ENCODE measurements at regions not wholly inside any gene's neighbourhood (a gene's known extent, or its start where the extent isn't known, plus 50 kb on each side); places are given as distances from the start of the nearest gene placed in this dataset.

- Histone ChIP-seq H3K27ac (no peak overlapping the region), H3K4me1 (no peaks in the 10 kb centered on the region), H3K4me3 (no peak overlapping the region), H3K36me3 (no peaks in the 10 kb centered on the region), H3K27me3 (no peaks in the 10 kb centered on the region), H3K9me3 (no peaks in the 10 kb centered on the region)
- intact Hi-C loops (cut with DNase I; ENCODE audit: low total_unique reads): no loop called here
- no peak for DNase-seq
- TF ChIP-seq POLR2A (IDR thresholded peaks at IDR 0.05) (no peak), CTCF (IDR thresholded peaks at IDR 0.05) (no peak)
These were observed 656.9 kb downstream of the DSC3 start for GRCh38 chr18:30385684-30386083.

GRCh38 chr18:30381826-30382225 is 660.7 kb downstream of the DSC3 start:
- no peak for TF ChIP-seq POLR2A (IDR thresholded peaks at IDR 0.05)
- TF ChIP-seq CTCF (IDR thresholded peaks at IDR 0.05): no peak
- H3K4me1 ChIP-seq: no peaks in the 10 kb centered on the region
- H3K27ac ChIP-seq: no peak overlapping the region
- H3K36me3 ChIP-seq: no peaks in the 10 kb centered on the region
- intact Hi-C loops (cut with DNase I; ENCODE audit: low total_unique reads): no loop called here
- peaks cover 0 to 2% of the 10 kb centered on the region in 2 donors for H3K9me3 ChIP-seq
- H3K27me3 ChIP-seq: no peaks in the 10 kb centered on the region
- no peak overlapping the region for H3K4me3 ChIP-seq
- no peak for DNase-seq

DNA sequence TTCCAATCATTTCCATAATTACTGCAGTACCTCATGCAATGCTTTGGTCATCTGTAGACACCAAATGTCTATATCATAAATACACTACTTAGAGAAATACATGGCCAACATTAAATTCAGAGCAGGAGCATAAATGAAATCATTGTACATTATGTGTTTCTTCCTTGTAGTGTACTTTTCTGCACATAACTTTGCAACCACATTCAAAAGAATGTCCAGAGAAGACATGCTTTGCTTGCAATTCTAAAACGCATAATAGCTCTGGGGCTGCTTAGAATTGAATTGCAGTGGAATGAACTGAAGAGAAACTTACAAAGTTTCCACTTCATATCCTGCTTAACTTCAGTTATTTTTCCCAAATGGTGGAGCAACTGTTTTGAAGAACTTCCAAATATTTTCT is 664.4 kb downstream of the DSC3 start:
- no peak for DNase-seq
- intact Hi-C loops (cut with DNase I; ENCODE audit: low total_unique reads): no loop called here
- H3K36me3 ChIP-seq: no peaks in the 10 kb centered on the region
- no peaks in the 10 kb centered on the region for H3K27me3 ChIP-seq
- H3K4me3 ChIP-seq: no peak overlapping the region
- peaks cover 0 to 6% of the 10 kb centered on the region in 2 donors for H3K9me3 ChIP-seq
- no peak for TF ChIP-seq POLR2A (IDR thresholded peaks at IDR 0.05)
- no peak for TF ChIP-seq CTCF (IDR thresholded peaks at IDR 0.05)
- no peak overlapping the region for H3K27ac ChIP-seq
- no peaks in the 10 kb centered on the region for H3K4me1 ChIP-seq

DNA sequence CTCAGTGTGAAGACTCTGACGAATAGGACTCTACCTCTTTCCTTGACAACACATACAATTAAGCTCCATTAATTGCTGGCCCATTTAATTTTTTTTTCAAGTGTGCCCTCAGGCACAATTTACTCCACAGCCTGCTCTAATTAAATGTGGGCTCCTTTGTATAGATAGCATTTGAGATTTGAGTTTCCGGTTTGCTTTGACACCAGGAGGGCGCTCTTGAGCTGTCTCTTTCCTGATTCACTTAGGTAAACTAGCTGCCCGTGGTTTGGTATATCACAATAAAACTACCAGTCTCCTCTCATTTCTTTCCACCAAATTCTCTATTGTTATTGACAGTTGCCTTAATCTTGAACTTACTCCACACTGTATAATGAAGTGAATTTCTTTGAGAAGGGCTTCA is 666.0 kb downstream of the DSC3 start:
- intact Hi-C loops (cut with DNase I; ENCODE audit: low total_unique reads): no loop called here
- DNase-seq: no peak
- Histone ChIP-seq H3K4me3 (no peak overlapping the region), H3K36me3 (no peaks in the 10 kb centered on the region), H3K27ac (no peak overlapping the region), H3K9me3 (peaks cover 0 to 6% of the 10 kb centered on the region in 2 donors), H3K4me1 (no peaks in the 10 kb centered on the region), H3K27me3 (no peaks in the 10 kb centered on the region)
- no peak for TF ChIP-seq POLR2A (IDR thresholded peaks at IDR 0.05)
- no peak for TF ChIP-seq CTCF (IDR thresholded peaks at IDR 0.05)

- no peaks in the 10 kb centered on the region for H3K36me3 ChIP-seq
- no peak for DNase-seq
- no peaks in the 10 kb centered on the region for H3K4me1 ChIP-seq
- H3K9me3 ChIP-seq: no peaks in the 10 kb centered on the region
- H3K27me3 ChIP-seq: no peaks in the 10 kb centered on the region
- TF ChIP-seq POLR2A (IDR thresholded peaks at IDR 0.05) (no peak), CTCF (IDR thresholded peaks at IDR 0.05) (no peak)
- intact Hi-C loops (cut with DNase I; ENCODE audit: low total_unique reads): no loop called here
- H3K27ac ChIP-seq: no peak overlapping the region
- H3K4me3 ChIP-seq: no peak overlapping the region
These were observed 680.5 kb downstream of the DSC3 start for GRCh38 chr18:30361864-30362540.

Measured in uterus (tissue), 3 donors.